HG02981 (cell line): ENCODE measurements at regions not wholly inside any gene's neighbourhood (a gene's known extent, or its start where the extent isn't known, plus 50 kb on each side); places are given as distances from the start of the nearest gene placed in this dataset.
"Not testable (repeated sequence)": the region's sequence is repeated elsewhere in the genome, so short reads cannot be mapped to it uniquely, and the experiment has no call there.

ENCODE experiments used
- ATAC-seq: cut with Tn5 transposase; IDR thresholded peaks from one replicate; pipeline ENCODE4 v1.9.1; 2021; ENCODE audit warnings: mild to moderate bottlenecking, moderate library complexity; ENCODE audit not compliant: unreplicated experiment

GRCh38 chr5:16987776-16988175 is 51.7 kb upstream of the MYO10 start:
- no peak for ATAC-seq

- ATAC-seq, result not testable (repeated sequence)
These were observed 54.9 kb upstream of the MYO10 start for GRCh38 chr5:16990817-16991520.

GRCh38 chr5:16992006-16992405 is 55.9 kb upstream of the MYO10 start:
- ATAC-seq, result no peak

GRCh38 chr5:16992444-16992843 is 56.4 kb upstream of the MYO10 start:
- ATAC-seq, result no peak

- ATAC-seq, result no peak
These were observed 58.5 kb upstream of the MYO10 start for GRCh38 chr5:16994565-16994964.

- no peak for ATAC-seq
These were observed 59.3 kb upstream of the MYO10 start for GRCh38 chr5:16995372-16995771.

- ATAC-seq, result no peak
These were observed 64.3 kb upstream of the MYO10 start for GRCh38 chr5:17000291-17000939.

GRCh38 chr5:17001428-17001827 is 65.3 kb upstream of the MYO10 start:
- no peak for ATAC-seq

GRCh38 chr5:17004441-17005106 is 68.5 kb upstream of the MYO10 start:
- ATAC-seq, result no peak

- ATAC-seq, result no peak
These were observed 69.2 kb upstream of the MYO10 start for GRCh38 chr5:17005107-17005828.

GRCh38 chr5:17012289-17012688 is 76.2 kb upstream of the MYO10 start:
- no peak for ATAC-seq

GRCh38 chr5:17014686-17015085 is 78.6 kb upstream of the MYO10 start:
- ATAC-seq, result no peak

GRCh38 chr5:17018871-17019270 is 82.8 kb upstream of the MYO10 start:
- ATAC-seq, result no peak

- ATAC-seq, result no peak
These were observed 83.2 kb upstream of the MYO10 start for GRCh38 chr5:17019324-17019723.

- ATAC-seq, result no peak
These were observed 84.9 kb upstream of the MYO10 start for GRCh38 chr5:17020678-17021601.

GRCh38 chr5:17021602-17021932 is 85.5 kb upstream of the MYO10 start:
- no peak for ATAC-seq

GRCh38 chr5:17022296-17022695 is 86.2 kb upstream of the MYO10 start:
- no peak for ATAC-seq

GRCh38 chr5:17024686-17025180 is 88.6 kb upstream of the MYO10 start:
- no peak for ATAC-seq

- ATAC-seq, result not testable (repeated sequence)
These were observed 95.7 kb upstream of the MYO10 start for GRCh38 chr5:17031659-17032277.
